GM21515 (cell line): ENCODE measurements at regions not wholly inside any gene's neighbourhood (a gene's known extent, or its start where the extent isn't known, plus 50 kb on each side); places are given as distances from the start of the nearest gene placed in this dataset.

ENCODE experiments used
- ATAC-seq: cut with Tn5 transposase; IDR thresholded peaks from one replicate; pipeline ENCODE4 v1.9.1; 2021; ENCODE audit not compliant: unreplicated experiment

DNA sequence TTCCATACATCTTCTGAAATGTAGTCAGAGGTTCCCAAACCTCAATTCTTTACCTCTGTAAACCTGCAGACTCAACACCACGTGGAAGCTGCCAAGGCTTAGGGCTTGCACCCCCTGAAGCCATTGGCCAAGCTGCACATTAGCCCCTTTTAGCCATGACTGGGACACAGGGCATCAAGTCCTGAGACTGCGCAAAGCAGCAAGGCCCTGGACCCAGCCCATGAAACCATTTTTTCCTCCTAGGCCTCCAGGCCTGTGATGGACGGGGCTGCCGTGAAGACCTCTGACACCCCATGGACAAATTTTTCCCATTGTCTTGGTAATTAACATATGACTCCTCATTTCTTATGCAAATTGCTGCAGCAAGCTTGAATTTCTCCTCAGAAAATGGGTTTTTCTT is 727.8 kb downstream of the C6orf118 start:
- no peak for ATAC-seq

- no peak for ATAC-seq
Measured at GRCh38 chr6:164579035-164579434, 730.4 kb downstream of the C6orf118 start.

DNA sequence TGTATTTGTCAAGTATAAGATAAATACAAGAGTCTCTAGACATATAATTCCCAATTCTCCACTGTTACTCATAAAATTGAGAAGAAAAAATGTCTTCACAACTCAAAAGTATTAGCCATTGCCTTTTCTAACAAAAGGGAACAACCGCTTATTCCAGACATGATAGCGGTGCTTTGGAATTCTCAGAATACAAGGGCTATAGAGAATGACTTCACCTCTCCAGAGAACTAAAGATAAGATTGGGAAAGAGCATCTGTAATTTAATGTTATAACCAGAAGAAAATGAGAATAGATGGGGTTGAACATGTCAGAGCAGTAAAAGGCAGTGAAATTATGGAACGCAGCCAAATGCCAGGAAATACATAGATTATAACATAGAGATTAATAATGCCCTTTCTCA is 730.8 kb downstream of the C6orf118 start:
- no peak for ATAC-seq

DNA sequence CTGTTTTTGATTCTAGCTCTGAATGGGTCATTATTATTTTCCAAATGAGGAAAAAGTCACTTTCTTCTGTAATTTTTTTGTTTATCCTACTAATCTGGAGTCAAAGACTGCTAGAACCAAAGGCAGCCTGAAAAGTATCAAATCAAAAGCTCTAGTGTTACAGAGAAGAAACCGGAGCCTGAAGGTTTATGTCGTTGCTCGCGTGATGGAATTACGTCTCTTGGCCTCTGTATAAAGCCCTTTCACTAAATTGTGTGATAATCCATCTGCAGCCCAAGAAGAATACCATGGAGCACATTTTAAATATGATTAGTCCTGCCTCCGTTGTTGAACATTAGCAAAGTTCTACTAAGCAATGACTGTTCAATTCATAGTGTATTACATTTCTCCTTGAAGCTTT is 738.6 kb downstream of the C6orf118 start:
- no peak for ATAC-seq

- ATAC-seq: no peak
Measured at GRCh38 chr6:164569509-164569908, 739.9 kb downstream of the C6orf118 start.

DNA sequence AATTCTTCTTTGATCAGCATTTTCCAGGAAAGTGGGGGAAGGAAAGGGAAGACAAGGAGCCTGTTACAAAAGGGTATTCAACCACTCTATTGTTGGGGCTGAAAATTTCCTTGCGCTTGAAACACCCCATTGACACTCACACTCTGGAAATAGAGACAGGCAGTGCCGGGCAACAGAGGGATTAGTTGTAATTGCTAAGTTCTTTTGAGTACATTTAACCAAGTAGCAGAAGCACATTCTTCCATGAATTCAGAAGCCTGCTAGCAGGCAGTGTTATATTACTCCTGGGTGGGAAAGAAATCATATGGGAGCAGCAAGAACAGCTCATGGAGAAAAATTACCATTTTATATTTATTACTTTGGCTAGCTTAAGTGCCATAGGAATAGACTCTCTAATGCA is 745.5 kb downstream of the C6orf118 start:
- no peak for ATAC-seq

GRCh38 chr6:164561656-164562055 is 747.7 kb downstream of the C6orf118 start:
- ATAC-seq: no peak

DNA sequence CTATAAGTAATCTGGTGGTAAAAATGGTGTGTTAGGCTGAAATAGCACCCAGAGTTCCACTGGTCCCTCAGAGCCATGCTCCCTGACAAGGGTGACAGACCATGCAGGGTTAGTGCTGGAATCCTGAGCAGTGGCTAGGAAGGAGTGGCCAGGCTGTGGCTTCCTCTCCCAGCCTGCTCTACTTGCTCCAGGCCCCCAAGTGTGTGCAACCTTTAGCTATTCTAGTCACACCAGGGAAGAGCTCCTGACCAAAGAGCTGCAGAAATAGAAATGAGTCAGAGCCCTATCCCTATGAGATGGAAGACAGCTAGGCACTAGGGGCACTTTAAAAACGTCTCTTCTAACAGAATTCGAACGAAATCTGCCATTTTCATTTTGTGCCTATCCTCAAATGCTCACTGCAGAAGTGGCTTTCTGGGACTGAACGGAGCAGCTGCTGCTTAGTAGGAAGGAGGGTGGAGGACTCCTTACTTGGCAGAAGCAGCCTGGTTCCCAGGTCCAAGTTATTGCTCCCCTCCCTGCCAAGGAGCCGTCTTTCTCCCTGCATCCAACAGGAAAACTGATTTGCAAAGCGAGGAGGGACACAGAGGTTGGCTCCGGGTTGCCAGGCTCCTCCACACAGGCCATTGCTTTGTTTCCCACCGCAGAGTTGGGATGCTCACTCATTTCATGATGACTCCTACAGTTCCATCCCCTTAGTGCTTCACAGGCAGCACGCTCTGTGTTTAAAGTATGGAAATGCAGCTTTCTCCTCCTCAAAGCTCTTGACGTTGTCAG is 754.5 kb downstream of the C6orf118 start:
- ATAC-seq: no peak

DNA sequence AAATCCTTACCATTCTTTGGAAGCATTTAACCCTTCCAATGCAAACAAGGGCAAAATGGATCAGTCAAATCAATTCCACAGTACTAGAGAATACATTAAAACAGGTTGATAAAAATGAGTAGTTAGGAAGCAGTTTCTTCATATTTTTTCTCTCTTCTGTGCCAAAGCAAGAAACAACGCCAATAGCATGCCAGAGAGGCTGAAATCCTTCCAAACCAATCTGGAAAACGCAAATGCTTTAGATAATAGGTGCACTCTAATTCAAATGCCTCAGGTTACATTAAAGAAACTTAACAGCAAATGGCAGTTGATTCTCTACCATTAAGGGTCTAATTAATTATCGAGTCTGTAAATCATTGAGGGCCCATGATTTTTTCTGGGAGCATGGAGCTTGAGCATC is 755.2 kb downstream of the C6orf118 start:
- no peak for ATAC-seq

- no peak for ATAC-seq
Measured at GRCh38 chr6:164551706-164552105, 757.7 kb downstream of the C6orf118 start.

GRCh38 chr6:164547076-164547475 is 762.3 kb downstream of the C6orf118 start:
- ATAC-seq: no peak

DNA sequence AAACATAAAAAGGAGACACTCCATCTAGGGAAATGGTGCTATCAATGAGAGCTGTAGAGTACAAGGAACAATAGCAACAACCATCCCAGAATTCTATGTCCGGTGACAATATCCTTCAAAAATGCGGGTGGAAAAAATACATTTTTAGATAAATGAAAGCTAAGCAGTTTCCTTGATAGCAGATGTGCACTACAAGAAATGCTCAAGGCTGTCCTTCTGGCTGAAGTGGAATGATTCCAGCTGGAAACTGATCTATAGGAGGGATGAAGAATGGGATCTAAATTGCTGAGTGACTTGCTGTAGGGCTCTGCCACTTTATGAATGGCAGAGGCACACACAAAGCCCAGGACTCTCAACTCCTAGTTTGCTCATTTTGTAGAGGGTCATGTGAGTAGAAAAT is 763.1 kb downstream of the C6orf118 start:
- no peak for ATAC-seq

DNA sequence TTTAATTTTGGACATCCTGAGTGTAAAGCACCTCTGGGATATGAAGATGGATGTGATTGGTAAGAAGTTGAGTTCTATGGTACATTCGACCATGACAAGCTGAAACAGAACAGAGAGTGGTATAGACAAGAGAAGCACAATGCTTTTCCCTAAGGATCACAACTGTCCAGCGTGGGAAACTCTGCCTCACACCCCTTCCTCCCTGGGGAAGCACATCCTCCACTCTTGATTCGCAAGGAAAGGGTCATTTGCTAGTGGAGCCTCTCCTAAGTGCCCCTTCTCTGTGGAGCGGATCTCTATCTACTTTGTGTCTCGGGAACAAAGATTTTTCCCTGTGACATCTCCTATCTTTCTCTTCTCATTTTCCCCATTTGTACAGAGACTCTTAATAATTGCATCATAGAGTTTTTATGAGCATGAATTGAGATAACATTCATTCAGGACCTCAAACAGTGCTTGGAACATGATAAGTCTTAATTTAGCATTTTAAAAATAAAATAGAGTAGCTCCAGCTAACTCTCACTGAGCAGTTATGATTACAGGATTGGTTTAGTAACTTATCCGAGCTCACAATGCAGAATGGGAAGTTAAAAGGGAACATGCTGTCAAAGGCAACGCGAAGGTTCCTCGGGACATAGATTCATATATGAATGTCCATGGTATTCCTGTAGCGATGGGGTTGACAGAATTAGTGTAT is 775.2 kb downstream of the C6orf118 start:
- ATAC-seq: no peak

GRCh38 chr6:164533045-164533362 is 776.4 kb downstream of the C6orf118 start:
- ATAC-seq: no peak

DNA sequence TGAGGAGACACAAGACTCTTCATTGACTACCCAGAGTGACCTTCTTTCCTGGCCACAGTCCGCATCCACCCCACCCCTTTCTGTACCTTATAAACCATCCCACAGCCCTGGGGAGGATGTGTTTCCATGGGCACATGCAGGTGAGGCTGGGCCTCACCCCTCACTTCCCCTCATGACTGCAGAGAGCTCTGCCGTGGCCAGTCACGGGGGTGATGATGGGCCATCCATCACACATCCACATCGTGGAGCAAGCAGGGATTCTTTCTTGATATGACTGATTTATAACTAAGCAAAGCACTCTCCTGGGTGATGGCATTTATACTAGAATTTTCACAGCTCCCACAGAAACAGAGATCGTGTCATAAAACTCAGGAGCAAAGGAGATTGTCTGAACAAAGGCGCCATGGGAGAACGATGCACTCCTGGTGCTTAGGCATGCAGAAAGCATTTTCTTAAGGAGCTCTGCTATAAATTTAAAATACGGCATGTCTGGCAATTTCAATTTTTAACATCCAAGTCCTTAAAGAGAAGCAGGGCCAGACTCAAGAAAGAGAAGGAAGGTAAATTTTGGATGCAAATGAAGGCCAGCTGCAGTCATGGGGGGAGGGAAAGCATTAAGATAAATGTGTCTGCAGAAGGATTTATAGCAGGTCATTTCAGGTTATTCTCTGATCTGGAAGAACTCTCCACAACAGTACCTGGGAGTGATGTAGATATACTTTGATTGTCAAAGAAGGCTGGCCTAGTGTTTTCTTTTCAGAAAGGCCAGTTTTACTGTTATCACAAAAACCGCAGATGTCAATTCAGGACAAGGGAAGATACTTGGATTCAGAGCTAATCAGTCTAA is 777.0 kb downstream of the C6orf118 start:
- ATAC-seq: no peak

- ATAC-seq: no peak
Measured at GRCh38 chr6:164531736-164532135, 777.7 kb downstream of the C6orf118 start.

DNA sequence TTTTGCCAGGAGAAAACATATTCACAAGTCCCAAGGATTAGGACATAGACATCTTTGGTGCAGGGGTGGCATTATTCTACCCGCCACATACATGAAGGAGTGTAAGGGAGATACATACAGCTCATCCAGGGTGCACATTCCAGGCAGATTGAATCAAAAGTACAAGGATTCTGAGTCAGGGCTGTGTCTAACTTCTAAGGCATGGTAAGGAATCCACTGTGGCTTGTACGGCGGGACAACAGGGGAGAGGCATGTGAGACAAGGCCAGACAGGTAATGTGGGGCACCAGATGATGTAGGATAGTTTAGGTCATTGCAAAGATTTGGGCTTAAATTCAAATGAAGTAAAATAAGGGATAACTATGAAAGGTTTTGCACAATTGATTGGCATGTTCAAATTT is 780.9 kb downstream of the C6orf118 start:
- no peak for ATAC-seq

GRCh38 chr6:164523087-164523654 is 786.2 kb downstream of the C6orf118 start:
- ATAC-seq: no peak

DNA sequence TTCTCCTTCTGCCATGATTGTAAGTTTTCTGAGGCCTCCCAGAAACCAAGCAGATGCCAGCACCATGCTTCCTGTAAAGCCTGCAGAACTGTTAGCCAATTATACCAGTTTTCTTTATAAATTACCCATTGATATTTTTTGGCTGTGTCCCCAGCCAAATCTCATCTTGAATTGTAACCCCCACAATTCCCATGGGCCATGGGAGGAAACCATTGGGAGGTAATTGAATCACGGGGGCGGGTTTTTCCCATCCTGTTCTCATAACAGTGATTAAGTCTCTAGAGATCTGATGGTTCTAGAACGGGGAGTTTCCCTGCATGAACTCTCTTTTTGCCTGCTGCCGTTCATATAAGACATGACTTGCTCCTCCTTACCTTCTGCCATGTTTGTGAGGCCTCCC is 788.5 kb downstream of the C6orf118 start:
- no peak for ATAC-seq

DNA sequence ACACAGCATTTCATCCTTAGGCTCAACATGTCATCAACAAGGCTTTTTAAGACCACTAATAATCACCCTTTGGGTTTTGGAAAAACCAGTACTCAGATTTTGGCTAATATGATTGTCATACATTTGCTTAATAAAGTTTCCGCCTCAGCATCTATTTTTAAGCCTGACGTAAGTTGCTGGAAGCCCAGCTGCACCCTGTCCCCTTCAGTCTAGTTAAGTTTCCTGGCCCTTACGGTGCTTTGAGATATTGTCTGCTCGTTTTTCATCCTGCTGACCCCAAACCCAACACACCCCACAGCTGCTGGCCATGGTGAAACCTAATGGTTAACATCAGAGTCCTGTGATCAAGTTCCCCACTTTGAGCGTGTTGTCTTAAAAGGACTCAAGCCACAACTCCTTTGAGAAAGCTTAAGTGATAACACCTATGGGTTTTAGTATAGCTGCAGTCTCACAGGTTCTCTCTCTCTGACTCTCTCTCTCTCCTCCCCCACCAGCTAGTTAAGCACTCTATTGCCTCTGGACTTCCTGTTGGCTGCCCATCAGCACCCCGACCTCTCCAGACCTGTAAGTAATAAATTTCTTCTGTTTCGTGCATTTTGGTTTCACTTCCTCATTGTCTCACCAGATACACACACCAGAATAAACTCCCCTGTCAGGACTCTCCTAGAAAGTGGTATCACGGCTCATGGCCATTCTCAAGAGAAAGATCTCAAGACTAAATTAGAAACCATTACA is 802.0 kb downstream of the C6orf118 start:
- ATAC-seq: peak; percentile 66

DNA sequence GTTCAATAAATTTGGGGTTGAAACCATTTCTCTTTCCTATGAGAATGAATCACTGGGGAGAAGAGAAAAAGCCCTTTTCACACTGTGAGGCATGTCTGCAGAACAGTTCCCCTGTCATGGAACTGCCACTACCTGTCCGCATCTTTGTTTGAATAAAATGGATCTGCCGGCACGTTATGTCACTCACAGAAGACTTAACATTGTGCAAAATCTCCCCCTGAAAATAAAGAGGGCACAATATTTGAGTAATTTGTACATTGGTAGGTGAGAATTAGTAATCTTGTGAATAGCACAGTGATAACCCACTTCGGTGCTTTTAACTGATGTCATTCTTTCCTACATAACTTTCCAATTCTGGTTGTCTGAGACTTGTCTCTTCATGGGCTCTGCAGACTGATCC is 804.0 kb downstream of the C6orf118 start:
- ATAC-seq: no peak
